OCI-LY3 (cell line): ENCODE measurements at regions not wholly inside any gene's neighbourhood (a gene's known extent, or its start where the extent isn't known, plus 50 kb on each side); places are given as distances from the start of the nearest gene placed in this dataset.

ENCODE experiments used
- EZH2phosphoT487 ChIP-seq: fragments of 200-600 bp; shearing (Covaris generic); IDR thresholded peaks from 2 replicates; pipeline ENCODE4 v1.6.1; 2018; ENCODE audit warnings: antibody characterized with exemption, mixed run types, low read depth
- TF ChIP-seq, protein P1 (sequence below): fragments of 200-600, 300-600 bp; sonication (generic); IDR thresholded peaks from 2 replicates; pipeline ENCODE4 v1.5.1; 2014; ENCODE audit warnings: antibody characterized with exemption, low read length, low read depth

DNA sequence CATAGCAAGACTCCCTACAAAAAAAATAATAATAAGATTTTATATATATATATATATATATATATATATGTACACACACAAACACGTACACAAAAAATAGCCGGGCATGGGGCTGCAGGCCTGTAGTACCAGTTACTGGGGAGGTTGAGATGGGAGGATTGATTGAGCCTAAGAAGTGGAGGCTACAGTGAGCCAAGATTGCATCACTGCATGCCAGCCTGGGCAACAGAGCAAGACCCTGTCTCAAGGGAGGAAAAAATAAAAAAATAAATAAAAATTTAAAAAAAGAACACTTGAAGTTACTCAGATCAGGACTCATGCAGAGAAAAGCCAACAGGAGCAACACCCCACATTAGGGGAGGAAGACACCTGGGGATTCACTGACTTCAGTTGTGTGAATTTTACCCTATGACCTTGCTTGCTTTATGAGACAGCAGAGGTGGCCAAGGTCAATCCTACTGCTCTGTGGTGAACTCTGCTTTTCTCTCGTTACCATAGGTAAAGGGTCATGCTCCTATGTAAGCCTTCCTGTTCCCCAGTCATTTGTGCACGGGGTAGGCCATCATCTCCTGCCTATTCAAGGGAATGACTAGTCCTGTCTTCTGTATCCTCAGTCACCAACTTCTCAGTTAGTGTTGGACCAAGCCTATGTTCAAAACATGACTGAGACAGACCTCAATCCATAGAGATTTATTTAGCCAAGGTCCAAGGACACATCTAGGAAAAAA, 1119.8 kb upstream of the TMEM132C start:
- TF ChIP-seq, protein P1, sequence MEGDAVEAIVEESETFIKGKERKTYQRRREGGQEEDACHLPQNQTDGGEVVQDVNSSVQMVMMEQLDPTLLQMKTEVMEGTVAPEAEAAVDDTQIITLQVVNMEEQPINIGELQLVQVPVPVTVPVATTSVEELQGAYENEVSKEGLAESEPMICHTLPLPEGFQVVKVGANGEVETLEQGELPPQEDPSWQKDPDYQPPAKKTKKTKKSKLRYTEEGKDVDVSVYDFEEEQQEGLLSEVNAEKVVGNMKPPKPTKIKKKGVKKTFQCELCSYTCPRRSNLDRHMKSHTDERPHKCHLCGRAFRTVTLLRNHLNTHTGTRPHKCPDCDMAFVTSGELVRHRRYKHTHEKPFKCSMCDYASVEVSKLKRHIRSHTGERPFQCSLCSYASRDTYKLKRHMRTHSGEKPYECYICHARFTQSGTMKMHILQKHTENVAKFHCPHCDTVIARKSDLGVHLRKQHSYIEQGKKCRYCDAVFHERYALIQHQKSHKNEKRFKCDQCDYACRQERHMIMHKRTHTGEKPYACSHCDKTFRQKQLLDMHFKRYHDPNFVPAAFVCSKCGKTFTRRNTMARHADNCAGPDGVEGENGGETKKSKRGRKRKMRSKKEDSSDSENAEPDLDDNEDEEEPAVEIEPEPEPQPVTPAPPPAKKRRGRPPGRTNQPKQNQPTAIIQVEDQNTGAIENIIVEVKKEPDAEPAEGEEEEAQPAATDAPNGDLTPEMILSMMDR: no peak
- TF ChIP-seq EZH2phosphoT487: no peak
